Sciatic nerve (tissue), 2 donors: ENCODE measurements at regions not wholly inside any gene's neighbourhood (a gene's known extent, or its start where the extent isn't known, plus 50 kb on each side); places are given as distances from the start of the nearest gene placed in this dataset.

Experiments
- ATAC-seq: fragments of 200-7000 bp; cut with Tn5 transposase; one replicate; pipeline ENCODE4 v1.9.1; 2020; ENCODE audit warnings: mild to moderate bottlenecking, moderate library complexity
- DNase-seq: peaks from one replicate; pipeline ENCODE4 v3.0.0-alpha.2; 2020; ENCODE audit warnings: low spot score
- intact Hi-C: fragments of 100-400 bp; cut with DNase I; formaldehyde crosslinking; loops from one replicate; pipeline ENCODE4 v1.14.2; 2022
- donor health status: DM: no; HTN: no; CAD: no.
- donor health status: DM: no; HTN: no; CAD: no.

GRCh38 chr1:14539953-14540563 lies 58.4 kb upstream of the KAZN start:
- ATAC-seq: no peak
- DNase-seq: no peak
- intact Hi-C loops: no loop called here

DNA sequence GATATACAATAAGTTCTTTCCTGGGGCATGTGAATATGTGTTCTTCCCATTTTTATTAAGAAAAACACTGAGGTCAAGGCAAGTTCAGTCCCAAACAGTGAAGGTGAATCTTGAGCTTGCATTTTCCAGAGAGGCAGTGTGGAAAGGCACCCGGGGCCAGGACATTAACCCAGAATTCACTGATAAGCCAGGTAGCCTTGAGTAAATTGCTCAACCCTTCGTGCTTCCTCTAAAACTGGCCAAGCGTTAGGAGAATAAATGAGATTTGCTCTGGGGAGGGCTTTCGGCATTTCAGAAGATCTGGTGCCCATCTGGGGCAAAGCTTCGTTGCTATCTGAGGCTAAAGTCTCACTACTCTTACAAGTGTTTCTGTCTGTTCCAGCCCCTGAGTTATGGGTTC lies 57.1 kb upstream of the KAZN start:
- intact Hi-C loops: no loop called here

GRCh38 chr1:14543191-14543840 lies 55.2 kb upstream of the KAZN start:
- DNase-seq (no peak), ATAC-seq (peak; percentile 90)
- intact Hi-C loops: no loop called here

More for the DNA sequence above, 57.1 kb upstream of the KAZN start:
- DNase-seq (no peak), ATAC-seq (no peak)

GRCh38 chr1:14544319-14544718 lies 54.2 kb upstream of the KAZN start:
- ATAC-seq (no peak), DNase-seq (no peak)
- intact Hi-C loops: no loop called here

DNA sequence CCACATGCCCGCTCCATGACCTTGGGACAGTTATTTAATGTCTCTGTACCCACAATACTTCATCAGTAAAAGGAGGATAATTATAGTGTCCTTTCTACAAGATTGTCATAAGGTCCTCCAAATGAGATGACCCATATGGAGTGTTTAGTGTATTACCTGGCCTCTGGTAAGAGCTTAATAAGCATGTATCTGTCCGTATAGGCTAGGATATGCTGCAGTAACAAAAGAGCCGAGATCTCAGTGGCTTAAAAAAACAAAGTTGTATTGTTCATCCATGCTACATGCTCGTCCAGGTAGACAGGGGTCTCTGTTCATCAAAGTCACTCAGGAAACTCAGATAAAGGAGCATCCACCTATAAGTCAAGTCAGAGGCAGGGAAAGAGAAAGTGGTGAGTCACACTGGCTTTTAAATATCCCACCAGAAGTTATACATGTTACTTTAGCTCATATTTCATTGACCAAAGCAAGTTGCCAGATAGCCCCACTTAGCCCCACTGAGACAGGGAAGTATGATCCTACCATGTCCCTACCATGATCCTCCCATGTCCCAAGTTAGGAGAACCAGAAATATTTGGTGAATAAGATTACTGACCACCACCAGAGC lies 53.0 kb upstream of the KAZN start:
- intact Hi-C loops: no loop called here
- DNase-seq: no peak
- ATAC-seq: no peak

DNA sequence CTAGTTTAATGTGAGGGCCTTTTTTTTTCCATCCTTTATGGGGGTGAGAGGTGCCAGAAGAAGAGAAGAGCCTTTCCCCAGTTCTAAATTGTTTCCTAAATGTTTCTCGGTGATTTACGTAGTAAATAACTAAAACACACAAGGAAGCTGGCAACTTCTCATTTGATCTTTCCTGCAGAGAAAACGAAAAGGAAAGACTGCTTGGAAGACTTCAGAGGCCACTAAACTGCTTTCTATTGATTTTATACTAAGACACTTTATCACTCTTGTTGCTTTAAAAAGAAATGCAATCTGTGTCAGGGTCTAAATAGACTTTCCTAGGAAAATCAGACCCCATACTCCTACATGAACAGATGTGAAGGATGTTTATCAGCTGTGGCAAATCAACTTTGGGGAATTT lies 52.1 kb upstream of the KAZN start:
- intact Hi-C loops: no loop called here
- no peak for ATAC-seq
- DNase-seq: no peak
